ENCODE measurements at regions not wholly inside any gene's neighbourhood (a gene's known extent, or its start where the extent isn't known, plus 50 kb on each side); places are given as distances from the start of the nearest gene placed in this dataset.
"Not testable (repeated sequence)": the region's sequence is repeated elsewhere in the genome, so short reads cannot be mapped to it uniquely, and the experiment has no call there.

DNA sequence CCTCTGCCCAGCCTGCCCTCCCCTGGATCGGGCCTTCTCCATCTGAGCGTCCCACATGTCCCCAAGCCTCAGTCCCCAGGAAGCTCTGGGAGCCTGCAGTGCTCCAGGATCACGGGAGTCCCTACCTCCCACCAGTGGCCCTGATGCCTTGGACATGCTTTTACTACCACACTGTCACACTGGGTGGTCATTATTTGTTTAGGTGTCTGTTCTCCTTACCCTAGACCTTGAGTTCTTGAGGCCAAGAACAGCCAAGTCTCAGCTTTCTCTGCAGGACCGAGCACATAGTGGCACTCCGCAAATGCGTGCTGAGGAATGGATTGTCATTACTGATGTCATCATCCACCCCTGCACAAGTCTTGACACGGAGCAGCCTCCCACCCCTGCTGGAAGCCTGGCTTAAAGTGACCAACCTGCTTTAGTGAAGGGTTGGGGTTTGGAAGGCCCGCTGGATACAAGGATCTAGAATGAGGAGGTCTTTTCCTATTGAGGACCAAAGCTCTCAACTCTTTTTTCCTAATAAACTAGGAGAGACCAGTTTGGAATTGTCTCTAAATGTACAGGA lies 132.9 kb upstream of the CRHR1 start:
- DNase-seq, result no peak

DNA sequence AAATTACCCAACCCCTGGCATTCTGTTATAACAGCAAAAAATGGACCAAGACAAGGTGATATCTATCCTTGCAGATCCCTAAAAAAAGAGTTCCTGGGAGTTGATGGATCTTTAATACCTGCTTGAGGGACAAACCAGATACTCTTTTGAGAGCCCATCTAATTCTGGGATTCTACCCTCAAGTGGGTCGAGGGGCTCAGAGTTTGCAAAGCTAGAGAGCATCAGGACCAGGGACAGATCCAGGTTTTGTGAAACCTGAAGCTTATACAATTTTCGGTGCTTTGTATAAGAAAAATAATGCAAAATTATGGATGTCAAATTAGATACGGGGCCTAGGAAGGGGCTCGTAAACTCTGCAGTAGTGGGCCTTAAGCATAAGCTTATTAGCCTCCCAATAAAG lies 130.5 kb upstream of the CRHR1 start:
- DNase-seq, result no peak

- DNase-seq, result no peak
Observed at GRCh38 chr17:45656527-45657181, 127.5 kb upstream of the CRHR1 start.

- DNase-seq, result no peak
Observed at GRCh38 chr17:45660474-45660873, 123.6 kb upstream of the CRHR1 start.

GRCh38 chr17:45662432-45662831 lies 121.7 kb upstream of the CRHR1 start:
- no peak for DNase-seq

DNA sequence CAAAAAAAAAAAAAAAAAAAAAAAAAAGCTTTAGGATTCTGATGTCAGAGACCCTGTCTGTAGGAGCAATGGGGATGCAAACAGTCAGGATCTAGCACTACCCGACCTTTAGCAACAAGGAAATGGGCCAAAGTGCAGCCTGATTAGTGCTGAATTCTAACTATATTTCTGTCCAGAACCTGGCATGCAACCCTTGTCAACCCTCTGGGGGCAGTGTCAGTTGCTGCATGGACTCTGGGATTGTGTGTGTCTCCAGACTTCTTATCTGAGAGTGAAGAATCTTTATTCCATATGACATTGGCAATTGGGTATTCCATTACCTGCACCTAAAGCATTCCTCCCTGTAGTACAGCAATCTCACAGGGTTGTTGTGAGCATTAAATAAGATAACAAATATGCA lies 120.3 kb upstream of the CRHR1 start:
- DNase-seq, result no peak

- no peak for DNase-seq
Observed at GRCh38 chr17:45664921-45665320, 119.2 kb upstream of the CRHR1 start.

DNA sequence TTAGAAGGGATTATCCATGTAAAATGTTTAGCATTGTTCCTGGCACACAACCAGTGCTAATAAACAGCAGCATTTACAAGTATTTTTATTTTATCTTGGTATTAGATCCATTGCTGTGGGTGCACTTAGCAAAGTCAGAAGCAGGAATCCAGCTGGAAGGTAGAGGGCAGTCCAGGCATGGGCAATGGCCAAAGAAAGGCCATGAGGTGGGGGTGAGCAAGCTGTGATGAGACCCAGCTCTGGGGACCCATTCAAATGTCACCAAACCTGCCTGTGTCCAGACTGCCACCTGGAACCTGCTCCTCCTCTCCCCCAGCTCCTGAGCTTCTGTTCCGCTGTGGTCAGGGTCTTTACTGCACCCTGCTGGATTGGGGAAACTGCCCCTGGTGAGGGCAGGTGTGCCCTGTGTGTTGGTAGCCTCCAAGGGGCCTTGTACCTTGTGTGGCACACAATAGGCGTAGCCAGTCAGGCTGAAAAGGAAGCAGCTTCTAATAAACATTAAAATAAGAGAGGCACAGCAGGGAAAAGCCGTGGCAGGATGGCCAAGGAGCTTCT lies 118.0 kb upstream of the CRHR1 start:
- DNase-seq, result no peak

- no peak for DNase-seq
Observed at GRCh38 chr17:45666641-45667040, 117.5 kb upstream of the CRHR1 start.

DNA sequence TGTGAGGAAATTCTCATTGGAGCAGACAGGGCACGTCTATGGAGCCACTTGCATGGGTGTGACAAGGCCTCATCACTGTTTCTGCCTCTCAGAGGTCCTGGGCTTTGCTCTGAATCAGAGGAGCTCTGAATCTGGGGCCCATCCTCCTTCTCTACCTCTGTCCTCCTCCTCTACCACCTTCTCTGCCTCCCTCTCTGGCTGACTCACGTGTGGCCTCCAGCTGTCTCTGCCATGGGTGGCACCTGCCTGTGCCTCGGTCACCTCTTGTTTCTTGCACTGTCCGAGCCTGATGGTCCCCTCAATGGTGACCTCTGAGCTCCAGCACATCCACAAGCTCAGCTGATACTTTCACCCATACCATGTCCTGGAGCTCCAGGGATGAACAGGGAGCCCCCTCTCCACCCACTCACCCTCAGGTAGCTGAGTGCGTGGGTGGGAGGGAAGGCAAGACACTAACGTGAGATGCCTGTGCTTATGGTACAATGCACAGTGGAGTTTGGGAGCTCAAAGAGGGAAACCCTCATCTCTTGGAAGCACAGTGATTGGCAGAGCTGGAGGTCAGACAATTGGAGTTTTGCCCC lies 116.4 kb upstream of the CRHR1 start:
- DNase-seq, result no peak

DNA sequence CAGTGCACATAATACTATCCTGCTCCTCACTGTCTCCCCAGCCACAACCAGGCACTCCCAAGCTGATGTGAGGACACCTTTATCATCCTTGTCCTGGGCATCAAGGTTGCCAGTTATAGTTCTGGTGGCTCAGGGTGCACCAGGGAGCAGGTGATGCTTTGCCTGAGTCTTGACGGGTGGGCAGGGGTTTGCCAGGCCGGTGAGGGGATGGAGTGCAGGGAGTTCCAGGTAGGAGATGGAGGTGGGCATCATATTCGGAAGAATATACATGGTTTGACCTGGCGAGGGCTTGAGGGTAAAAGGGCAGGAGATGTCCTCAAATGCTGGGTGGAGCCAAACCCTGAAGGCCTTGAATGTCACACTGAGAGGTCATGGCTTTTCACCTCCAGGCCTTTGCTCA lies 115.8 kb upstream of the CRHR1 start:
- DNase-seq, result no peak

GRCh38 chr17:45672301-45672700 lies 111.8 kb upstream of the CRHR1 start:
- no peak for DNase-seq

DNA sequence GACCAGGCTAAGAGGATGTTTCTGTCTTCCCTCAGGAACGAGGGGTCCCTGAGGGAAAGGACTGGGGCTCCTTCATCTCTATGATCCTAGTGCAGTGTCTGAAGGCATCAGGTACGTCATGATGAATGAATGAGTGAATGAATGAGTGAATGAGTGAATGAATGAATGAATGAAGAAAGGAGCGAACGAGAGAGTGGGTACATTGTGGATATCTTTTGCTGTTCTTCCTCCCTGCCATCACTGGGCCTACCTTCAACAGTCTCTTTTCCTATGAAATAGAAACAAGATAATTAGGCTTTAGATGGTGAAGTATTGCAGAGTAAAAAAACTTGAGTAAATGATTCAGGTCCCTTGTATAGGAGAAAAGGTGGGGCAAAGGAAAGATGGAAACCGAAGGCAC lies 111.3 kb upstream of the CRHR1 start:
- no peak for DNase-seq

- not testable (repeated sequence) for DNase-seq
Observed at GRCh38 chr17:45673759-45674158, 110.4 kb upstream of the CRHR1 start.

DNA sequence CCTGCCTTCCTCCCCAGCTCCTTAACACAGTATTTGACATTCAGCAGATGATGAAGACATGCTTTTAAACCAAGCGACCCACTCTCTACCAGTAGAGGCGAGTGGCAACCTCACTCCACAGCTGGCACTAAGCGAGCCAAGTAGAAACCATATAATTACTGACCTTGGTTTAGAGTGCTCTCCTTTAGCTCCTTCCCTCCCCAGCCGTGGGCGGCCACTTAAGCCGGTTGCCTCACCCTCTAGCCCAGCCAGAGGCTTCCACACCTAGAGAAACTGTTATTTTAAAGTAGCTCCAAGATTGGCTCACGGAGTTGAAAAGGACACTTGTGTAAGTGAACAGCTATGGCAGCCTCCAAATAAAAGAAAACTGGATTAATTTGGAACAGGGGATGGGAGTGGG lies 109.1 kb upstream of the CRHR1 start:
- DNase-seq, result no peak

- no peak for DNase-seq
Observed at GRCh38 chr17:45675892-45676291, 108.2 kb upstream of the CRHR1 start.

- DNase-seq, result no peak
Observed at GRCh38 chr17:45676695-45677094, 107.4 kb upstream of the CRHR1 start.

- DNase-seq, result no peak
Observed at GRCh38 chr17:45677770-45678169, 106.3 kb upstream of the CRHR1 start.

GRCh38 chr17:45679426-45679825 lies 104.7 kb upstream of the CRHR1 start:
- no peak for DNase-seq

DNA sequence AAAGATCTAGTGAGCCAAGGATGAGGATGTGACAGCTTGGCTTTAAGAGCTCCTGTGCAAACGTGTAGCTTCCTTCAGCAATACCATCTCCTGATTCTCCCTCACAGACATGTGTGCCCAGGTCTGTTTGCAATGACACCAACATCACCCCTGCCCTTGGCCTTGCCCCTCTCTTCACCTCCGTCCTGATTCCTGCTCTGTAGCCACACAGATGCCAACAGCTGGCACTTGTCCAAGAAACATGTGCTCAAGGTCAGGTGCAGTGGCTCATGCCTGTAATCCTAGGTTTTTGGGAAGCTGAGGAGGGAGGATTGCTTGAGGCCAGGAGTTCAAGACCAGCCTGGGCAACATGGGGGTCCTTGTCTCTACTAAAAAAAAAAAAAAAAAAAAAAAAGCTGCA lies 103.8 kb upstream of the CRHR1 start:
- no peak for DNase-seq

GRCh38 chr17:45681706-45682105 lies 102.4 kb upstream of the CRHR1 start:
- DNase-seq, result no peak

- no peak for DNase-seq
Observed at GRCh38 chr17:45686250-45686649, 97.9 kb upstream of the CRHR1 start.

DNA sequence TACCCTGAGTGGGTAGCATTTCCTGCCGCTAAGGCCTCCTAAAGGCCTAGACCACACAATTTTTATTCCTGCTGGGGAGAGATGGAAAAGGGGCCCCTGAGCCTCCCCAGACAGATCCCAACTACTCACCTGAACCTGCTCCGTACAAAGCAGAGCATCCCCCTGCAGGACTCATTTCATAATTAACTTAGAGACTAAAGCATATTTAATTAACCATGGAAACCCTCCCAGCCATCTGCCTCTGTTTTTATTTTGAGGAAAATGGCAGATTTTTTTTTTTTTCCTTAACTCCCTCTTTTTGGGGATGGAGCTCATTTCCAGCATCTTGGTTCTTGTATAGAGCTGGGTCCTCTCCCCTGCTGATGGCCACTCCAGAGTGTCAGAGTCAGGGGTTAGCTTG lies 96.5 kb upstream of the CRHR1 start:
- no peak for DNase-seq

GRCh38 chr17:45688353-45688752 lies 95.8 kb upstream of the CRHR1 start:
- DNase-seq, result no peak

DNA sequence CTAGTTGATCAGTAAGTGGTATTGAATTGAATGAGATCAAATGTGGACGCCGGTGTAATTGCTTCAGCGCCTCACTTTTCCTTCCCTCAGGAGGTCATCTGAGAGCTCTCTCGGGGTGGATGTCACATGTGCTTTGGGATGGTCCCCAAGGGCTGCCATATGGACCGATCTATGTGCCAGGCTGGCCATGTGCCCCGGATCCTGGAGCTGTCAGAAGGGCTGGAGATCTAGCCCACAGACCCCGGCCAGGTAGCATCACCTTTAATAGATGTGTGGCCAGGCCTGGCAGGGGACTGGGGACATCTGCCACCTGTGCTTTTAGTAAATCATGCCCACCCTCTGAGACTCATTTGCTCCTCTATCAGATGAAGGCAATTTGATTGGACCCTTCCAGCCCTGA lies 95.3 kb upstream of the CRHR1 start:
- DNase-seq, result no peak
